Karpas-422 (cell line): ENCODE measurements at regions not wholly inside any gene's neighbourhood (a gene's known extent, or its start where the extent isn't known, plus 50 kb on each side); places are given as distances from the start of the nearest gene placed in this dataset.

Experiments
- DNase-seq: peaks from one replicate; pipeline ENCODE4 v3.0.0-alpha.2; 2015
- H2AFZ ChIP-seq: fragments of 200-600 bp; sonication (generic); 2 replicates; pipeline ENCODE4 v1.6.1; 2014; ENCODE audit warnings: antibody characterized with exemption, low read length, mixed read lengths
- H3K27ac ChIP-seq: fragments of 200-600 bp; sonication (generic); 2 replicates; pipeline ENCODE4 v1.5.1; 2014; ENCODE audit warnings: mild to moderate bottlenecking, low read length, moderate library complexity
- H3K27me3 ChIP-seq: fragments of 200-600 bp; sonication (generic); 2 replicates; pipeline ENCODE4 v1.6.1; 2014; ENCODE audit warnings: low read length, mixed read lengths
- H3K36me3 ChIP-seq: fragments of 200-600 bp; sonication (generic); 2 replicates; pipeline ENCODE4 v1.6.1; 2014; ENCODE audit warnings: low read length, mixed read lengths; ENCODE audit not compliant: insufficient read depth
- H3K4me1 ChIP-seq: fragments of 200-600 bp; sonication (generic); 2 replicates; pipeline ENCODE4 v1.6.1; 2014; ENCODE audit warnings: mild to moderate bottlenecking, low read length, mixed read lengths
- H3K4me2 ChIP-seq: fragments of 200-600 bp; sonication (generic); 2 replicates; pipeline ENCODE4 v1.6.1; 2014; ENCODE audit warnings: low read length, low read depth, mild to moderate bottlenecking; ENCODE audit not compliant: poor library complexity, severe bottlenecking
- H3K4me3 ChIP-seq: fragments of 200-600 bp; sonication (generic); 2 replicates; pipeline ENCODE4 v1.5.1; 2014; ENCODE audit warnings: mild to moderate bottlenecking, antibody characterized with exemption, low read length, mixed read lengths
- H3K79me2 ChIP-seq: fragments of 200-600 bp; sonication (generic); 2 replicates; pipeline ENCODE4 v1.6.1; 2014; ENCODE audit warnings: mild to moderate bottlenecking, low read length, mixed read lengths
- H3K9ac ChIP-seq: fragments of 200-600 bp; sonication (generic); 2 replicates; pipeline ENCODE4 v1.6.0; 2014; ENCODE audit warnings: low read length
- H3K9me2 ChIP-seq: fragments of 200-600 bp; sonication (generic), shearing (Covaris generic); replicated peaks from 2 replicates; pipeline ENCODE4 v1.6.0; 2014; ENCODE audit warnings: mild to moderate bottlenecking, low read length, moderate library complexity; ENCODE audit not compliant: insufficient read depth
- H3K9me3 ChIP-seq: fragments of 300-700, 200-600 bp; sonication (generic); 2 replicates; pipeline ENCODE4 v1.6.1; 2014; ENCODE audit warnings: low read length, mixed read lengths
- H4K20me1 ChIP-seq: fragments of 200-600 bp; sonication (generic); 2 replicates; pipeline ENCODE4 v1.6.1; 2014; ENCODE audit warnings: mild to moderate bottlenecking, antibody characterized with exemption, low read length, low read depth; ENCODE audit not compliant: insufficient read depth

- Histone ChIP-seq H3K4me1 (no peaks in the 10 kb centered on the region), H3K9me3 (no peaks in the 10 kb centered on the region), H4K20me1 (no peaks in the 10 kb centered on the region), H3K79me2 (no peaks in the 10 kb centered on the region), H3K27me3 (no peaks in the 10 kb centered on the region), H3K36me3 (no peaks in the 10 kb centered on the region), H3K9me2 (no peaks in the 10 kb centered on the region), H2AFZ (no peak overlapping the region), H3K4me3 (no peak overlapping the region), H3K9ac (no peak overlapping the region), H3K27ac (no peak overlapping the region), H3K4me2 (no peak overlapping the region)
- no peak for DNase-seq
Measured at GRCh38 chr15:78691851-78692421, 50.9 kb upstream of the CHRNB4 start.

GRCh38 chr15:78691167-78691850 lies 50.3 kb upstream of the CHRNB4 start:
- no peak overlapping the region for H3K4me3 ChIP-seq
- H3K79me2 ChIP-seq = no peaks in the 10 kb centered on the region
- H3K9me2 ChIP-seq = no peaks in the 10 kb centered on the region
- no peak for DNase-seq
- no peak overlapping the region for H3K9ac ChIP-seq
- no peaks in the 10 kb centered on the region for H3K9me3 ChIP-seq
- H3K27me3 ChIP-seq = no peaks in the 10 kb centered on the region
- H3K27ac ChIP-seq = no peak overlapping the region
- H3K4me1 ChIP-seq = no peaks in the 10 kb centered on the region
- H4K20me1 ChIP-seq = no peaks in the 10 kb centered on the region
- no peaks in the 10 kb centered on the region for H3K36me3 ChIP-seq
- no peak overlapping the region for H3K4me2 ChIP-seq
- H2AFZ ChIP-seq = no peak overlapping the region
